ENCODE measurements at regions not wholly inside any gene's neighbourhood (a gene's known extent, or its start where the extent isn't known, plus 50 kb on each side); places are given as distances from the start of the nearest gene placed in this dataset.

DNA sequence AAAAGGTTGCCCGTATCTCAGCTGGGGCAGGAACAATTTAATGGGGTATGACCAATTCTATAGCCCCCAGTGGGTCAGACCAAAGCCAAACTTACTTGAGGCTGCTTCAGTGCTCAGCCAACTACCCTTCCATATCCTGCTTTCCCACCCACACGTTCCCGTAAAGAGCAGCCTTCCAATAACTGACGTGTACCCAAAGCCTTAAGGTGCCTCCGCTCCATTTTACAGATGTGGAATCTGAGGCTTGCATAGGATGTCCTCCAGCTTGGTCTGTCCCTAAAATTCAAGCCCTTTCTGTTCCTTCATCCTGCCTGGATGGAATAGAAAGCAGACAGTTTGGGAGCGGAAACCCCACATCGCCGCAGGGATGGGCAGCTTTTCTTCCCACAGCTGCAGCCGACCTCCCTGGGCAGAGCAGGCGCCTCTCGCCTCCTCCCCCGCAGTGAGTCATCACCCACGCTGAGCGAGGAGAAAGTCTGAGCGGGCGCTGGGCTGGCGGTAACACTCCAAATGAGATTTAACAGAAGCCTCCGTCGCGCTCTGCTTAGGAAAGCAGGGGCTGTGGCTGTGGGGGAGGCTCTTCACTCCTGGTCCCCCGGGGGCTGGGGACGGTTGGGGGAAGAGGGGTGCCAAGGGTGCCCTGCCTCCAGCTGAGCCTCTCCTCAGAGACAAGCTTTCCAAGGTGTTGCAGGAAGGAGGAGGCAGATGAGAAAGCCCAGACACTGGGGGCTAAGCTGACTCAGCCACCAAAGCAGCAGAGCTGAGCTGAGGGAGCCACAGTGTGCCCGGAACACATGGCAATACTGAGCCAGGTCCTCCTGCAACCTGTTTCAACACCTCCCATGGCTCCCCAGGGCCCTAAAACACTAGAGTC, 57.8 kb upstream of the HRH1 start:
- TF ChIP-seq, protein P1, sequence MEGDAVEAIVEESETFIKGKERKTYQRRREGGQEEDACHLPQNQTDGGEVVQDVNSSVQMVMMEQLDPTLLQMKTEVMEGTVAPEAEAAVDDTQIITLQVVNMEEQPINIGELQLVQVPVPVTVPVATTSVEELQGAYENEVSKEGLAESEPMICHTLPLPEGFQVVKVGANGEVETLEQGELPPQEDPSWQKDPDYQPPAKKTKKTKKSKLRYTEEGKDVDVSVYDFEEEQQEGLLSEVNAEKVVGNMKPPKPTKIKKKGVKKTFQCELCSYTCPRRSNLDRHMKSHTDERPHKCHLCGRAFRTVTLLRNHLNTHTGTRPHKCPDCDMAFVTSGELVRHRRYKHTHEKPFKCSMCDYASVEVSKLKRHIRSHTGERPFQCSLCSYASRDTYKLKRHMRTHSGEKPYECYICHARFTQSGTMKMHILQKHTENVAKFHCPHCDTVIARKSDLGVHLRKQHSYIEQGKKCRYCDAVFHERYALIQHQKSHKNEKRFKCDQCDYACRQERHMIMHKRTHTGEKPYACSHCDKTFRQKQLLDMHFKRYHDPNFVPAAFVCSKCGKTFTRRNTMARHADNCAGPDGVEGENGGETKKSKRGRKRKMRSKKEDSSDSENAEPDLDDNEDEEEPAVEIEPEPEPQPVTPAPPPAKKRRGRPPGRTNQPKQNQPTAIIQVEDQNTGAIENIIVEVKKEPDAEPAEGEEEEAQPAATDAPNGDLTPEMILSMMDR (IDR thresholded peaks at IDR 0.05; ENCODE audit: low read length, missing control alignments) = no peak
- peak; percentile 93 for DNase-seq (ENCODE audit: low read depth)
- H3K4me3 ChIP-seq (replicated peaks; ENCODE audit: low read depth, low read length) = peak overlapping the region; percentile 41

DNA sequence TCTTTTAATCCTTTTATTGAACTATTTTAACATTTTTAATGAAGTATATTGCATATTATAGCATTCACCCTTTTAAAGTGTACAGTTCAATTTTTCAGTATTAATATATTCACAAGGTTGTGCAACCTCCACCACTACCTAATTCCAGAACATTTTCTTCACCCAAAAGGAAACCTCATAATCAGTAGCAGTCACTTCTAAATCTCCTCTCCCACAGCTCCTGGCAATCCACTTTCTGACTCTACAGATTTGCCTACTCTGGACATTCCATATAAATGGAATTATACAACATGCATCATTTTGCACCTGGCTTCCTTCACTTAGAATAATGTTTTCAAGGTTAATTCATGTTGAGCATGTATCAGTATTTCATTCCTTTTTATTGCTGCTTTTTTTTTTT, 55.0 kb upstream of the HRH1 start:
- TF ChIP-seq, protein P1 (IDR thresholded peaks at IDR 0.05; ENCODE audit: low read length, missing control alignments) = no peak
- H3K4me3 ChIP-seq (replicated peaks; ENCODE audit: low read depth, low read length) = no peak overlapping the region
- peak; percentile 28 for DNase-seq (ENCODE audit: low read depth)

Measured in fibroblast of pulmonary artery (primary cell).